ENCODE measurements at regions not wholly inside any gene's neighbourhood (a gene's known extent, or its start where the extent isn't known, plus 50 kb on each side); places are given as distances from the start of the nearest gene placed in this dataset.
"Not testable (repeated sequence)": the region's sequence is repeated elsewhere in the genome, so short reads cannot be mapped to it uniquely, and the experiment has no call there.

- no peak for DNase-seq (ENCODE audit: low spot score in 2 of 2)
- no peaks in the 10 kb centered on the region for H3K4me1 ChIP-seq
- TF ChIP-seq, protein P1, sequence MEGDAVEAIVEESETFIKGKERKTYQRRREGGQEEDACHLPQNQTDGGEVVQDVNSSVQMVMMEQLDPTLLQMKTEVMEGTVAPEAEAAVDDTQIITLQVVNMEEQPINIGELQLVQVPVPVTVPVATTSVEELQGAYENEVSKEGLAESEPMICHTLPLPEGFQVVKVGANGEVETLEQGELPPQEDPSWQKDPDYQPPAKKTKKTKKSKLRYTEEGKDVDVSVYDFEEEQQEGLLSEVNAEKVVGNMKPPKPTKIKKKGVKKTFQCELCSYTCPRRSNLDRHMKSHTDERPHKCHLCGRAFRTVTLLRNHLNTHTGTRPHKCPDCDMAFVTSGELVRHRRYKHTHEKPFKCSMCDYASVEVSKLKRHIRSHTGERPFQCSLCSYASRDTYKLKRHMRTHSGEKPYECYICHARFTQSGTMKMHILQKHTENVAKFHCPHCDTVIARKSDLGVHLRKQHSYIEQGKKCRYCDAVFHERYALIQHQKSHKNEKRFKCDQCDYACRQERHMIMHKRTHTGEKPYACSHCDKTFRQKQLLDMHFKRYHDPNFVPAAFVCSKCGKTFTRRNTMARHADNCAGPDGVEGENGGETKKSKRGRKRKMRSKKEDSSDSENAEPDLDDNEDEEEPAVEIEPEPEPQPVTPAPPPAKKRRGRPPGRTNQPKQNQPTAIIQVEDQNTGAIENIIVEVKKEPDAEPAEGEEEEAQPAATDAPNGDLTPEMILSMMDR (IDR thresholded peaks at IDR 0.05): no peak
- TF ChIP-seq POLR2A (IDR thresholded peaks at IDR 0.05): no peak
- TF ChIP-seq POLR2AphosphoS5 (IDR thresholded peaks at IDR 0.05): no peak
- peaks cover 0 to 4% of the 10 kb centered on the region in 2 donors for H3K27me3 ChIP-seq
- intact Hi-C loops (cut with DNase I; ENCODE audit: low total_unique reads): no loop called here
- H3K9me3 ChIP-seq: no peaks in the 10 kb centered on the region
- H3K36me3 ChIP-seq: no peaks in the 10 kb centered on the region
- H3K4me3 ChIP-seq: no peak overlapping the region
- H3K27ac ChIP-seq: no peak overlapping the region
These were observed 131.2 kb downstream of the VPREB1 start for GRCh38 chr22:22375576-22376351.

GRCh38 chr22:22376352-22376706 lies 131.7 kb downstream of the VPREB1 start:
- Histone ChIP-seq H3K27ac (no peak overlapping the region), H3K27me3 (peaks cover 0 to 4% of the 10 kb centered on the region in 2 donors), H3K4me1 (no peaks in the 10 kb centered on the region), H3K36me3 (no peaks in the 10 kb centered on the region), H3K4me3 (no peak overlapping the region), H3K9me3 (no peaks in the 10 kb centered on the region)
- intact Hi-C loops (cut with DNase I; ENCODE audit: low total_unique reads): no loop called here
- no peak for DNase-seq (ENCODE audit: low spot score in 2 of 2)
- TF ChIP-seq POLR2AphosphoS5 (IDR thresholded peaks at IDR 0.05) (no peak), POLR2A (IDR thresholded peaks at IDR 0.05) (no peak)
- TF ChIP-seq, protein P1 (IDR thresholded peaks at IDR 0.05): no peak

GRCh38 chr22:22376884-22377283 lies 131.7 kb downstream of the ZNF280B start:
- DNase-seq (ENCODE audit: low spot score in 2 of 2); H3K27ac ChIP-seq; H3K36me3 ChIP-seq; H3K4me3 ChIP-seq; intact Hi-C loops (cut with DNase I; ENCODE audit: low total_unique reads); H3K27me3 ChIP-seq; H3K4me1 ChIP-seq; H3K9me3 ChIP-seq: not testable (repeated sequence)

GRCh38 chr22:22377335-22377734 lies 131.2 kb downstream of the ZNF280B start:
- Histone ChIP-seq H3K9me3 (no peaks in the 10 kb centered on the region), H3K4me1 (no peaks in the 10 kb centered on the region), H3K27me3 (peaks cover 0 to 4% of the 10 kb centered on the region in 2 donors), H3K4me3 (no peak overlapping the region), H3K27ac (no peak overlapping the region), H3K36me3 (no peaks in the 10 kb centered on the region)
- intact Hi-C loops (cut with DNase I; ENCODE audit: low total_unique reads): no loop called here
- DNase-seq (ENCODE audit: low spot score in 2 of 2): no peak
- TF ChIP-seq, protein P1 (IDR thresholded peaks at IDR 0.05): no peak
- TF ChIP-seq POLR2A (IDR thresholded peaks at IDR 0.05): no peak
- no peak for TF ChIP-seq POLR2AphosphoS5 (IDR thresholded peaks at IDR 0.05)

DNA sequence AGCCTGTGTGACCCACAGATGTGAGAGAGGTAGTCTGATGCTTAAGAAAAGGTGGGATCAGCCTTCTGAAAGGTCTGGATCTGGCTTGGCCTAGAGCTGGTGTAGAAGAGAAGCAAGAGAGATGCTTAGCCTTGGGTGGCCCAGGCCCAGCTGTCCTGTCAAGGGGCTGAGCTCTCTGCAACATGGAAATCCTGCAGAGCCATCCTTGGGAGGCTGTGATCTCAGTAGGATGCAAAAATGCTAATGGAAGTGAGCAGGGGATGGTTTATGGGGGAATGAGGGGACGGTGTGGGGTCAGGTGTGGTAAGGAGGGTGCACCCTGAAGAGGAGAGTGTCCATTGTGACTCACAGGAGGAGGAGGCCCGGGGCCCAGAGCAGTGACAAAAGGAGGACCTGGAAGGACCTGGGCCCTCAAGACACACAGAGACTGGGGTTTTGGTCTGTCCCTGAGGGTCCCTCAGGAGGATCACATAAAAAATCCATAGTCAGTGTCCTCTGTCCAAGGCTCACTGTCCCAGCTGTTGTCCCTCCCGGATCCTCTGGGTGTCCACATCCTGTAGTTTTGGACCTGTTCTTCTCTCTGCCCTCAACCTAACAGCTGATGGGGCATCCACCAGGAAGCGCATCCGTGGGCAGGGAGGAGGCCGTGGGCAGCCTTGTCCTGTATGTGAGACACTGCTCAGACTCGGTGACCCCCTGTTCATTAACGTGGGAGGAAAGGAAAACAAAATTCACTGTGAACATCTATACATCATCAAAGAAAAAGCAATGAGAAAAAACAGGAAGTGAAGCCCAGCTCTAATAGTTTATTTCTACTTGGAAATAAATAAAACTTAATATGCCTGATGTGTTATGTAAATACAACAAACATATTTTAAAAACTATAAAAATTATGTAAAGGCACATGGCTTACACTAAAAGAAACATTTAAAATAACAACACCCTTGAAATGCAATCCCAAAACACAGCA lies 129.8 kb downstream of the ZNF280B start:
- Histone ChIP-seq H3K9me3 (no peaks in the 10 kb centered on the region), H3K27ac (no peak overlapping the region), H3K36me3 (no peaks in the 10 kb centered on the region), H3K4me3 (no peak overlapping the region), H3K27me3 (peaks cover 0 to 4% of the 10 kb centered on the region in 2 donors), H3K4me1 (no peaks in the 10 kb centered on the region)
- intact Hi-C loops (cut with DNase I; ENCODE audit: low total_unique reads): no loop called here
- DNase-seq (ENCODE audit: low spot score in 2 of 2): no peak
- TF ChIP-seq, protein P1 (IDR thresholded peaks at IDR 0.05): no peak
- no peak for TF ChIP-seq POLR2A (IDR thresholded peaks at IDR 0.05)
- TF ChIP-seq POLR2AphosphoS5 (IDR thresholded peaks at IDR 0.05): no peak

Measured in breast epithelium (tissue), 4 donors.